Retina (tissue), 1 donor: ENCODE measurements at regions not wholly inside any gene's neighbourhood (a gene's known extent, or its start where the extent isn't known, plus 50 kb on each side); places are given as distances from the start of the nearest gene placed in this dataset.
"Not testable (repeated sequence)": the region's sequence is repeated elsewhere in the genome, so short reads cannot be mapped to it uniquely, and the experiment has no call there.

Experiments used
- DNase-seq: peaks from one replicate; pipeline ENCODE4 v3.0.0-alpha.2; 2016

DNA sequence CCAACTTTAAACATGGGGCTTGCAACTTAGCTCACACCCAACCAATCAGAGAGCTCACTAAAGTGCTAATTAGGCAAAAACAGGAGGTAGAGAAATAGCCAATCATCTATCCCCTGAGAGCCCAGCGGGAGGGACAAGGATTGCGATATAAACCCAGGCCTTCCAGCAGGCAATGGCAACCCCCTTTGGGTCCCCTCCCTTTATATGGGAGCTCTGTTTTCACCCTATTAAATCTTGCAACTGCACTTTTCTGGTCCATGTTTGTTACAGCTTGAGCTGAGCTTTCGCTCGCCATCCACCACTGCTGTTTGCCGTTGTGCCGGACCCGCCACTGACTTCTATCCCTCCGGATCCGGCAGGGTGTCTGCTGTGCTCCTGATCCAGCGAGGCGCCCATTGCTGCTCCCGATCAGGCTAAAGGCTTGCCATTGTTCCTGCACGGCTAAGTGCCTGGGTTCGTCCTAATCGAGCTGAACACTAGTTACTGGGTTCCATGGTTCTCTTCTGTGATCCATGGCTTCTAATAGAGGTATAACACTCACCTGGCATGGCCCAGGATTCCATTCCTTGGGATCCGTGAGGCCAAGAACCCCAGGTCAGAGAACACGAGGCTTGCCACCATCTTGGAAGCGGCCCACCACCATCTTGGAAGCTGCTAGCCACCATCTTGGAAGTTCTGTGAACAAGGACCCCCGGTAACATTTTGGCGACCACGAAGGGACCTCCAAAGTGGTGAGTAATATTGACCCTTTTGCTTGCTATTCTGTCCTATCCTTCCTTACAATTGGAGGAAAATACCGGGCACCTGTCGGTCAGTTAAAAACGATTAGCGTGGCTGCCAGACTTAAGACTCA lies 161.3 kb upstream of the GCFC2 start:
- DNase-seq: not testable (repeated sequence)

DNA sequence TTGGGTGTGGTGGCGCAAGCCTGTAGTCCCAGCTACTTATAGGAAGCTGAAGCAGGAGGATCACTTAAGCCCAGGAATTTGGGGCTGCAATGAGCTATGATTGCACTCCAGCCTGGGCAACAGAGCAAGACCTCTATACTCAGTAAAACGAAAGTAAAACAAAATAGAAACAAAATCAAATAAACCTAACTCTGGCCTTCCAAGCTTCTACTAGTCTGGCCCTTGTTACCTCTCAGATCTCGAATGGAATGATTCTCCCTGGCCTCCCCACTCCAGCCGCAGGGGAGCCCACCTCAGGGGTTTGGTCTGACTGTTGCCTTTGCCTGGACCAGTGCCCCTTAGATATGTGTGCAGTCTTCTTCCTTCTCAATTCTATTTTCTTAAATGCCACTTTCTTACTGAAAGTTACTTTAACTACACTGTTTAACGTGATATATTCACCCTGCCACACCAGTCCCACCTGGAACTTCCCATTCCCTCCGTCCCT lies 160.0 kb upstream of the GCFC2 start:
- no peak for DNase-seq

DNA sequence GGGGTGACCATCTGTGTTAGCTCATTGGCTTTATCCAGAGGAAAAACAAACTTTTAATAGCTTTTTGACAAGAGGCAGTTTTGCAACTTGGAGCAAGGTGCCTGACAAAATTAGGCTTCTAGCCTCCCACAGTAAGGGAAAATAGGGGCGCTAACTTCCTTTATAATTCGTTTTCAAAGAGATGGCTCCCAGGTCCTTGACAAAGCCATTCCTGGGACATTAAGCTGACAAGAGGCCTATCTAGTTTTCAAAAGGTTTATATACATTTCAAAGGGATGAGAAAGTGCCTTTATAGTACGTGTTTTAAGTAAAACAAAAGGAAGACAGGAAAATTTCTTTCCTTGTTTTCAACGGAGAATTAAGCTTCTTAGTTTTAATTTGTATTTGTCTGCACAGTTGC lies 159.4 kb upstream of the GCFC2 start:
- no peak for DNase-seq

DNA sequence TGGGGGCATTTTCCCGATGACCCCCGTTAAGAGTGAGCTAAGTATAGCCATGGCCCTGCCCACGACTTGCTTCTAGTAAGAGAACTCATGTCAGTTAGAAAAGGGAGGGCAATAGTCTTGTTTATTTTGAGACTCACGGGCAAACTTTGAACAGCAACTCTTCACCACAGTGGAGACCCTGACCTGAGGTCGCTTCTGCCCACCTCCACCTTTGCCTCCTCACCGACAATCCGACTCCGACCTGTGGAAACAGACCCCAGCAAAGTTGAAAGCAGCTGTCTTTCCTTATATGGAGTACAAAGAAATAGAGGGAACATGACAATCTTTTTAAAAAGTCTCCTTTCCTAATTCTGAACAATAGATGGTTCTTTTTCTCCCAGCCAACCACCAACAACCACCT lies 155.0 kb upstream of the GCFC2 start:
- no peak for DNase-seq

DNA sequence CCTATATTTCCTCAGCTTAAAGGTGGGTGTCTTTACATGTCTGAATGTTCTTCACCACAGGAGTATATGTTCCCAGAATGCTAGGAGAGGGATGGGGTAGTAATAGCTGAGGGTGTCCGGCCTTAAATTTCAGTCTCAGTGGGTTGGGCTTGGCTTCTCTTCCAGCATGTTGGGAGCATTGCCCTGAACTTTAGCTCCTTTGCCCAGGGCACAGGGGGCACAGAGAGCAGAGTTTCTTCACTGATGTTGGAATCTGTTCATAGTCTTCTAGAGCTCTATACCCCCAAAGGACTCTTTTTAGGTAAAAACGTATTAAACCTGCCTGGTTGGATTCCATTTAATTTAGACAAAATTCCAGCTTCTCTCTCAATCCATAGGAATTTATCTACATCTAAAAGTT lies 154.4 kb upstream of the GCFC2 start:
- DNase-seq: no peak

DNA sequence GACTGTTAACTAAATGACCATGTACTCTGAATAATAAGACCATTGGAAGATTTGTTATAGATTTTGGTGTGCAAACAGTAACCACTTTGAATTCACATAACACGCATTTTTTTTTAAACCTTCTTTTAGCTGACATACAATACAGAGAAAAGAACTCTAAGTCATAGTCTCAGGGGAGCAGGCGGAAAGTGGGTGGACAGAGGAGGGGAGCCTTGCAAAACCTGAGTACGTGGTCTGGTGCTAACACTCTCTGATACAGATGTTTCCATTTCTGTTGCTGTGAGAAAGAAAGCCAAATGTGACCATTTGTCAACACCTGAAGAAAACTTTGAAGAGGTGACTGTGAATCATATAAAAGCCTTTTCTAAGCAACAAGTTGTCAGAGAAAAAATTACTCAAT lies 151.8 kb upstream of the GCFC2 start:
- DNase-seq: no peak

DNA sequence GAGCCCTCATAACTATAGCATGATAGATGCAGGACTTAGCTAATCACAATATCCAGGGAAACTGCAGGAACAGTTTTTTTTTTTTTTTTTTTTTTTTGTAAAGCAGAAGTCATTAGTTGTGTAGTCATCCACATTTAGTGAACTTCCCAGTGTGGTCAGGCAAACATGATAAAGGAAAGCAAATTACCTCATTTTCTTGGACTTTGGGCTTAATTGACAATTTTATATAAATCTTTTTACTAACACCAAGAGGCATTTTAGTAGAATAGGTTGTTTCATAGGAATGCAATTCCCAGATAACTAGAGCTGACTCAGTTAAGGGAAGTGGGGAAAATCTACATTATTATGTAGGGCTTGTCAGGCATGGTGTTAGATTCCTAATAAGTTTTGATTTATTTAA lies 142.7 kb upstream of the GCFC2 start:
- no peak for DNase-seq

DNA sequence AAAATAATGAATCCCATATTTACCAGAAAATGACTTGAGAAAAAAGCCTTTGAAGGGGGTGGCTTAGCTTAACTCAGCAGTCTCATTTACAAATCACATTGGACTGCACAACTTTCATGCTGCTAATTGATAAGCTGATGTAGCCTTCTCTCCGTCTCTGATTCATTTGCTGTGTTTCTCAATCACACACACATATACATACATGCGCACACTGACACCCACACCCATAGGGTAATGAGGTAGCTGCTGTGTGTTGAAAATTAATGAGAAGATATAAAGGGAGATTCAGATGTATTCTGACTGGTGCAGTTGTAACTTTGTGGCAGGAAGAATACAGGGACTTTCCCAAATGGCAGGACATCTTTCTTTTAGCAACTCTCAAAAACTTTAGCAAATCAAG lies 141.9 kb upstream of the GCFC2 start:
- no peak for DNase-seq

DNA sequence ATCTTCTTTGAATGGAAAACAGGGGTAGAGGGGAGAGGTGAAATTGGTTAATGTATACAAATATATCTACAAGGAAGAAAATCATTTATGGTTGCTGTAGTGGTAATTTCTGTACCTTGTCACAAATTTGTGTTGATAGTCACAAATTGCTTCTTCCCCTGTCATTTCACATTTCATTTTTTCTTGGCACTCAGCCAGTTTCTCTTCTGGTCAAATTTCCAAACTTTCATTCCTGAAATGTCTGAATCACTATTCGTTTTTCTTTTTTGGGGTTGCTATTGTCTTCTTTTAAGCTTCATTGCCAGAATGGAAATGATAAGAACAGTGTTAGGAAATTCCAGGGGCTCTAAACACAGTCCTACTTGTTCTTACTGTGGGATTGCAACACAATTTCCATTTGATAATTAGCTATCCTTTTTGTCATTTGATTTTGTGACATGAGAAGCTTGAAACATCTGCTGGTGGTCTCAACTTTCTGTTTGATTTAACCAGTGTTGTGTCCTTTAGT lies 136.0 kb upstream of the GCFC2 start:
- DNase-seq: no peak

DNA sequence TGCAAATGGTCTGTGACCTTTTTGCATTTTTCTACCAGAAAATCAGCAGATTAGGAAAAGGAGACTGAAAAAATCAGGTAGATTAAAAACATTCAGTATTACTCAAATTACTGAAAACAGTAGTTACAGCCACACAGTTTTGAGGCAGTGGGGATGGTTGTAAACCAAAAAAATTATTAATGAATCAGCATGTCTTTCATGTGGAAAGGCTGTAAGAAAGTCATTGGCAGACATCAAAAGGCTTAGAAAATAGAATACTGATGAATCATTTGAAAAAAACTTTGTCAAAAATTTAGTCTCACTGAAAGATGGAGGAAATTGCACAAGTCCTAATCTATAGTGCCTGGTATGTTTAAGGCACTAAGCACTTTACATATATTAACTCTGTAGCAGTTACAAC lies 133.9 kb upstream of the GCFC2 start:
- no peak for DNase-seq

DNA sequence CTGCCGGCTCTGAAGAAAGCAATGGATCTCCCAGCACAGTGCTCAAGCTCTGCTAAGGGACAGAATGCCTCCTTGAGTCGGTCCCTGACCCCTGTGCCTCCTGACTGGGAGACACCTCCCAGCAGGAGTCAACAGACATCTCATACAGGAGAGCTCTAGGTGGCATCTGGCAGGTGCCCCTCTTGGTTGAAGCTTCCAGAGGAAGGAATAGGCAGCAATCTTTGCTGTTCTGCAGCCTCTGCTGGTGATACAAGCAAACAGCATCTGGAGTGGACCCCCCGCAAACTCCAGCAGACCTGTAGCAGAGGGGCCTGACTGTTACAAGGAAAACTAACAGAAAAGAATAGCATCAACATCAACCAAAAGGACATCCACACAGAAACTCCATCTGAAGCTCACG lies 123.9 kb upstream of the GCFC2 start:
- DNase-seq: not testable (repeated sequence)

DNA sequence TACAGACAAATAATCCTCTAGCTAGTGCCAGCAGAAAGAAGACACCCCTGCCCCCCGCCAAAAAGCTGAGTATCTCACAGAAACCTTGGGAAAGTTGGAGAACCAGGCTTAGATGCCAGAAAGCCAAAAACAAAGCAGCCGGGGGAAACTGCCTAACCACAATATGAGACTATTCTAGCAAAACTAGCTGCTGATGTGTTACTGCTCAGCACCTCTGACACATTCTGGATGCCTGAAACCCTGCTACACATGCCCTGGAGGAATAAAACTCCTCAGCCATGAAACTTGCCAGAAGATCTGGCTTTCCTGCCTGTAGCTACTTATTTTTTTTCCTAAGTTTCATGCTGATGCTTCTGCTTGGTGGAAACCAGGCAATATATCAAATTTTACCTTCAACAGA lies 122.7 kb upstream of the GCFC2 start:
- DNase-seq: no peak

DNA sequence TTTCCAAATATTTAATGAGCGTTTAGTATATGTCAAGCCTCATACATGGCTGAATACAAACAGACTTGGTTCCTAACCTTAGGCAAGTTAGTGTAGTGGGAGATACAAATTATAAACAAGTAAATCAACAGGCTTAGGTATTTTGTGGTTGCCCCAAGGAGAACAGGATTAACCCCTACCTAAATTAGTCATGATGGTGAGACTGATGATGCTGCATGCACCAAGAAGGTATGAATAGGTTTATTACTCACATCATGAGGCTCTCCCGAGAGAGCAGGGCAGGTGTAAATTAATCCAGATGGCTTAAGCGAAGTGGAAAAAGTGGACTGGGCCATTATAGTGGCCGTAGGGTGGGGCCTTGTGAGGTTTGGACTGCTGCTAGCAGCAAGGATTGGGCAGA lies 118.1 kb upstream of the GCFC2 start:
- DNase-seq: no peak

DNA sequence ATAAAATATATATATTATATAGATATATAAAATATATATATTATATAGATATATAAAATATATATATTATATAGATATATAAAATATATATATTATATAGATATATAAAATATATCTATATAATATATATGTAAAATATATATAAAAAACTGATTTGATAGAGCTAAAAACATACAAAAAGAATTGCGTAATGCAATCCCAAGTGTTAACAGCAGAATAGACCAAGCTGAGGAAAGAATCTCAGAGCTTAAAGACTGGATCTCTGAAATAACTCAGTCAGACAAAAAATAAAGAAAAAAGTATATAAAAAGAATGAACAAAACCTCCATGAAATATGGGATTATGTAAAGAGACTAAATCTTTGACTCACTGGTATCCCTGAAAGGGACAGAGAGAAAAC lies 112.8 kb upstream of the GCFC2 start:
- DNase-seq: not testable (repeated sequence)

DNA sequence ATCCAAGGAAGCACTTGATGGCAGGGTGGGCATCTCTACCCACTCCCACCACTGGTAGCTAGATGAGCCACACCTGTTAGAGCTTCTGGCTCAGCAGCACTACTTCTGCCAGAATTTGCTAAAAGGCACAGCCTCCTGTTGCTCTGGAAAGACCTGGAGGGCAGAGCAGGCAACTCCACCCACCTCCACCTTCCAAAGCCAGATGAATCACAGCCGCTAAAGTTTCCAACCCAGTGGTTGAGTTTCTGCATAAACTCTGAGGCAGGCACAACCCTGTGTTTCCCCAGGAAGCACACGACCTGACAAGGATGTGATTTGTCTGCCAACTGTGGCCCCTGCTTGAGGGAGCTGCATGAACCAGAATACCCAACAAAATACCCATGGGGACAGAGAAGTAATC lies 111.6 kb upstream of the GCFC2 start:
- DNase-seq: no peak

DNA sequence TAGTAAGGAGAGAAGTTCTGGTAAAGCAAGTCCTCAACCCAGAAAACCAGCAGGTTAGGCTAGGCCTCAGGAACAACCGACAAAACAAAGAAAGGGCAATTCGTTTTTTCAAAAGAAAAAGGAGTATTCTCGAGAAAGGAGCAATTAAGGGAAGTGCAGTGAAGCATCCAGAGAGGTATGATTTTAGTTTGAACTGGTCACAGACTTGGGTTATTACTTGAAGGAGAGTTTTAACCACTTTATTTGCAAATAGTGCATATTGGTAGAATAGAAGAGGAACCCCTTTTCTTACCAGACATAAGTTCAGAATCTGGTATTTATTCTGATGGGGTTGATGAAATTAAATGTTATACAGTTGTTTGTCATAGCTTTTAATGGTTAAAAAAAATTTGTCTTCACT lies 110.0 kb upstream of the GCFC2 start:
- DNase-seq: no peak

DNA sequence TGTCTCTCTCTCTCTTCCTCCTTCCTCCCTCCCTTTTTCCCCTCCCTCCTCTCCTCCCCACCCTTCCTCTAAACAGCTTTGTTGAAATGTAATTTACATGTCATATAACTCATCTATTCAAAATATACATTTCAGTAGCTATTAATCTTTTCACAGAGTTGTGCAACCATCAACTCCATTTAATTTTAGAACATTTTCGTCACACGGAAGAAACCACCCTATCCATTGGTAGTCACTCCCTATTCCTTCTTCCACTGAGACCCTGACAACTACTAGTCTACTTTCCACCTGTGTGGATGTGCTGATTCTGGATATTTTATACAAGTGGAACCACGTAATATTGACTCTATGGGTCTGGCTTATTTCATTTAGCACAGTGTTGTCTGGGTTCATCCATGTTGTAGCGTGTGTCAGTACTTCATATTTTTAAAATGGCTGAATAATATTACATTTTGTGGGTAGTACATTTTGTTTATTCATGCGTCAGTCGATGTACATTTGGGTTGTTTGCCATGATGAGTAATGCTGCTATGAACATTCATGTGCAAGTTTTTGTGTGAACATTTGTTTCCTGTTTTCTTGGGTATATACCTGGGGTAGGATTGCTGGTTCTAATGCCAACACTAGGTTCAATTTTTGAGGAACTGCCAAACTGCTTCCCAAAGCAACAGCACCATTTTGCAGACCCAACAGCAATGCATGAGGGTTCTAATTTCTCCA lies 100.1 kb upstream of the GCFC2 start:
- DNase-seq: no peak

DNA sequence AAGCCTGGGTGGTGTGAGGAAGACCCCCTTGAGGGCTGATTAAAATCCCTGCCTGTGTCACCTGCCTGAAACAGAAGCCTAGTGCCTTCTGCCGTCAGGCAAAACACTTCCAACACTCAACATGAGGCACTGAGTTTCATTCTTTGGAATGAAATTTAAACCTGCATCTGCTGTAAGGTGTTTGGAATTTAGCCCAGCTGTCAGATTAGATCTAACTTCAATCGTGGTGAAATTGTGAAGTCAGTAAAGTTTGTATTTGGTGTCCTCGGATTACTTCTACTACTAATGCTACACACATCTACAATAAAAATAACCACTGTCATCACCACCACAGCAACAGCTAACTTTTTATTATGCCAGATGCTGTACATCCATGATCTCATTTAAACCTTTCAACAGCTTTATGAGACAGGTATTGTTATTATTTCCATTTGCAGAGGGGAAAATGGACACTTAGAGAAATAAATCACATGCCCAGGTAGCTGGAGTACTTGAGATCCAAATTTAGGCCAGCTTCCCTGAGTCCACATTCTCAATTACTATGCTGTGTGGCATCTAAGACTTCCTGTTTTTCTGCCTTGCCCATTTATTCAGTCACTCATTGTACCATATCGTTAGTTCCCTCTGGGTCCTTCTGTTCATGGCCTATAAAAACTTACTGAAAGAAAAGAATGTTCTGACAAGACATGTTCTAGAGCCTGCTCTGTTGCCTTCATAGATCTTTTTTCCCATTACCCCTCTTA lies 98.2 kb upstream of the GCFC2 start:
- DNase-seq: no peak

DNA sequence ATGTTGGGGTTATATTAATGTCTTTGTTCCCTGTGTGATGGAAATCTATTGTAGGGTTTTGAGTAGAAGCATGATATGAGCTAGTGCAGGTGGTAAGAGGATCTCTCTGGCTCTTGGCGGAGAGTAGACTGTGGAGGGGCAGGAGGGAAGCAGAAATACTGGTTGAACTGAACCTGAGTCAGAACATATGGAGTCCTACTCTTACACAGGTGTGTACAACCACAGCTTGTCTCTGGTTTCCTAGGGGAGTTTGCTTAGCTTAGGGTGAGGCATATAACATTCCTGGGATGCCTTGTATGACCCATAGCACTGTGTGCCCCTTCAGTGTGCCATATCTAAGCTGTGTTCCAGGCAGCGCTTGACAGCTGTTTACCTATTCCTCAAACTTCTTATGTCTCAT lies 97.3 kb upstream of the GCFC2 start:
- no peak for DNase-seq

DNA sequence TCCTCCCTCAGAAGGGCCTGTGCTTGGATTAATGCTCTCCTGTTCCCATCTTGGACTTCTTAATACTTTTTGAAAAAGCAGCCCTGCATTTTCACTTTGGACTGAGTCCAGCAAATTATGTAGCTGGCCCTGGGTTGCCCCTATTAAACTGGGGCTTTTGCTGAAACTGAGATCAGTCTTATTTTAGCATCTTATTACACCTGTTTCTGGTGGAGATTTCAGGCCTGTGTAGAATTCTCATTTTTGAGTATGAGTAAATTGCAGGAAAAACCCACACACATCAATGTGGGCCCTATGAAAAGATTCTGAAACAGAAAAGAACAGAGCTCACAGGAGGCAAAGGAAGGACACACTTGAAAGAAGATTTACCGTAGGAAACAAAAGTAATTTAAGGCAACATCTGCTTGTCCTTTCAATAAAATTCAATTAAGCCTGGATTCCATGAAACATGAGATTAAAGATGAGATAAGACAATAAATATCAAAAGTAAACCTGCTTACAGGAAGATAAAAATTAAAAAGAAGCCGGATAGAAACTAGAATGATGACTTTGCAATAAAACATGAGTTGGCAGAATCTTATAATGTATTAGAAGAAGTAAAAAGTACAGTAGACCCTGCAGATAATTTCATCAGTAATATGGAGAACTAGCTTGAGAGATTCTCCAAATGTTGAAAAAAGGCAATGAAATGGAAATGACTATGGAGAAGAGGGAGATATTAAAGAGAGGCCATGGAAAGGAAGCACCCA lies 90.7 kb upstream of the GCFC2 start:
- DNase-seq: no peak

DNA sequence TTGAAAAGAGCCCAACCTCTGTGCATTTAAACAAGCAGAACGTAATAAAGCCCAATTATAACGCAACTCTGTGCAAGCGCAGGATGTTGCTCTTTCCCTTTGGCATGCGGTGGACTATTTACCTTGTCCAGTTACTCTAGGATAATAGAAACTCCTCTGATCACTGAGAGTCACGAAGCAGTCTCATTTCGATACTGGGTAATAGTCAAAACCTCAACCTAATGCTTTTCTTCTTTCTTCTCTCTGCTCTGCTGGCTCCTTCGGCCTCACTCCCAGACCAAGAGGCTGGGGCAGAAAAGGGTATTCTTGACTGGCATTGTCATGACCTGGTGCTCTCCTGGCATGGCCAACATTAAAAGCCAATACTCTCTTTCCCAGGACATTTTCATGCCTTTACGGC lies 89.7 kb upstream of the GCFC2 start:
- DNase-seq: no peak

DNA sequence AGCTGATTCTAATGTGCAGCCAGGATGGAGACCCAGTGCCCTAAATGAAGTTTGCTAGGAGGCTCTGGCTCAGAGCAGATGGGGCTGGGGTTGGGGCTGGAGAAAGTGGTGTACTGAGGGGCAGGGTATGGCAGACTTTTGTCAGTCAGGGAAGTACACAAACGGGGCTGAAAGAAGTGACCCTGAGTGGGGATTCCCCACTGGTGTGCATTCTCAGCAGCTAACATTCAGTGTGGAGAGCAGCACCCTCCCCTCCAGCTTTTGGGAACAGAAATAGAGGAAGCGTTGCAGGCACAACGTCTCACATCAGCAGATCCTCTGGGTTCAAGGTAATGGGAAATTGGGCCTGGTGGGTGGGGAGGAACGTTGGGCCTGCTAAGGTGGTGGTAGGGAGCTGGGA lies 89.1 kb upstream of the GCFC2 start:
- DNase-seq: no peak

DNA sequence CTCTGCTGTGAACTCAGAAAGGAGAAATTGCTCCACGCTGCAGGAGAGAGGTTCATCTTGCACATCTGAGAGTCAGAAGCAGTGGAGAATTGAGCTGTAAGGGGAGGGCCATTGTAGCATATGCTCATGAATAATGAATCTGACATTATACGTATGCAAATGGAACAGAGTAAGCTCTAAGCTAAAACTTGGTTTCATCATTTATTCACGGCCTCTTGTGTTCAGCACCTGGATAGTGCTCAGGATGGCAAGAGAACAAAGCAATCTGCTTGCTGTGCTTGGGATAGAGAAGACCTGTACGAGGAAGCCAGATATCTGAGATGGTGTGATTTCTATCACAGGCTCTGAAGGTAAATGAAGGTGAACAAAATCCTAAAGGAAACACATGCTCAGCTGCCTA lies 87.9 kb upstream of the GCFC2 start:
- peak; percentile 25 for DNase-seq
